ENCODE measurements at regions not wholly inside any gene's neighbourhood (a gene's known extent, or its start where the extent isn't known, plus 50 kb on each side); places are given as distances from the start of the nearest gene placed in this dataset.
"Not testable (repeated sequence)": the region's sequence is repeated elsewhere in the genome, so short reads cannot be mapped to it uniquely, and the experiment has no call there.

DNA sequence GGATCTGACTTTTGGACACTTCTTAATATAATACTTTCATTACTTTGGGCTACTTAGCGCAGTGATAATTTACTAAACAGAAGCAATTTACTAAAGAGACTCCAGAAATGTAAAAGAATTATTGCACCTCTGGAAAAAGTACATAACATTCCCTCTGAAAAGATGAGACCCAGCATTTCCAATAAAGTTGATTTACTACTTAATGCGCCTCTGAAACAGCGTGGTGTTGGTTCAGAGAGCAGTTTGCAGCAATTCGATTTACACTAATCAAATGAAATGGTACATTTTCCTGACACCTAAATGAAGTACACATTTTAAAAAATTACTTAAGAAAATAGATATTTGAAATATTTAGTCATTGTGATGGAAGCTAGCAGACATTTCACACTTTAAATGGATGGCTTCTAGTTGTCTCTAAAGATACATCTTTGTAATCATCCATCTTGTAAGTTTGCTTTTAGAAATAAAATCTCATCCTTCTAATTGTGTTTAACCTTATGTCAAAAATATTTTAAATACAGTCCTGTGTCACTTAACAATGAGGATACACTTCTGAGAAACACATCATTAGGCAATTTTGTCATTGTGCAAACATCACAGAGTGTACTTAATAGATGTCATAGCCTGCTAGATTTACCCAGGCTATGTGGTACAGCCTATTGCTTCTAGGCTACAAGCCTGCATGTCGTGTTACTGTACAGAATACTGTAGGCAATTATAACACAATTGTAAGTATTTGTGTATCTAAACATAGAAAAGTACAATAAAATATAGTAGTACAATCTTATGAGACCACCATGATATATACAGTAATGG is 284.6 kb upstream of the UBE2E3 start:
- no peak for DNase-seq (ENCODE audit: low read depth)

GRCh38 chr2:180694445-180695421 is 285.7 kb upstream of the UBE2E3 start:
- DNase-seq (ENCODE audit: low read depth) = no peak

- DNase-seq (ENCODE audit: low read depth) = no peak
Measured at GRCh38 chr2:180692322-180692721, 288.1 kb upstream of the UBE2E3 start.

DNA sequence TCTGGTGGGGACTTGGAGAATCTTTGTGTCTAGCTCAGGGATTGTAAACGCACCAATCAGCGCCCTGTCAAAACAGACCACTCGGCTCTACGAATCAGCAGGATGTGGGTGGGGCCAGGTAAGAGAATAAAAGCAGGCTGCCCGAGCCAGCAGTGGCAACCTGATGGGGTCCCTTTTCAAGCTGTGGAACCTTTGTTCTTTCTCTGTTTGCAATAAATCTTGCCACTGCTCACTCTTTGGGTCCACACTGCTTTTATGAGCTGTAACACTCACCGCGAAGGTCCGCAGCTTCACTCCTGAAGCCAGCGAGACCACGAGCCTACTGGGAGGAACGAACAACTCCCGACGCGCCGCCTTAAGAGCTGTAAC is 288.6 kb upstream of the UBE2E3 start:
- DNase-seq (ENCODE audit: low read depth) = not testable (repeated sequence)

- DNase-seq (ENCODE audit: low read depth) = not testable (repeated sequence)
Measured at GRCh38 chr2:180691186-180691854, 289.1 kb upstream of the UBE2E3 start.

- no peak for DNase-seq (ENCODE audit: low read depth)
Measured at GRCh38 chr2:180690611-180691010, 289.8 kb upstream of the UBE2E3 start.

DNA sequence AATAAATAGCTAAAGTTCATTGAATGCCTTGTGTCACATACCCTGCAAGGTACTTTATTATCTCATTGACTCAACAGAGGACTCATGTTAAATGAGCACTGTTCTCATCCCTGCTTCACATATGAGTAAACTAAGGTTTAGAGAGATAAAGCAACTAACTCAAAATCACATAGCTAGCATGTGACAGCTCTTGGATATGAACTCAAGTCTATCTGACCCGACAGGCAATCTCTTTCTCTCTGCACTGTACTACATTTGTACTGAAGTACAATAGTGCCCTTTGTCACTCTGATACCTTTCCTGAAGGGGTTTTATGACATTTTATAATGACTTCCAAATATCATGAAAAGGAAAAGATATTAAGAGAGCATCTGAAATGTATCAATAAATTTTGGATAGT is 297.5 kb upstream of the UBE2E3 start:
- DNase-seq (ENCODE audit: low read depth) = no peak

DNA sequence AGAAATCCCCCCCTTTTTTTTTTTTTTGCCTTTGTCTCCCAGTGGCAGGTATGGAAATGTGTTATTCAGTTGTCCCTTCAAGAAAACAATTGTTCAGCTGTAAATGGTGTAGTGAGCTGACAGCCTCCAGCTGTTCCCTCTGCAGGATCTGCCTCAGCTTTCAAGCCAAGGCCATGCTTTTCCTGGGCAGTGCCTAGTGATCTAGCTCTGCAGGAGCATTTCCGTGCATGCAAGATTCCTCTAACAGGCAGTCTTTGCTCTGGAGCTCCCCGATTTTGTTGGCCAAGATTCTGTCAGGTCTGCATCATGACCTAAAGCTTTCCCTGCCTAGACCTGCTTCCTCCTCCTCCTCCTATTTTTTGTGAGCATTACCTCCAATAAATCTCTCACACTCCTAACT is 300.7 kb upstream of the UBE2E3 start:
- no peak for DNase-seq (ENCODE audit: low read depth)

- no peak for DNase-seq (ENCODE audit: low read depth)
Measured at GRCh38 chr2:180678625-180678972, 301.8 kb upstream of the UBE2E3 start.

GRCh38 chr2:180677930-180678624 is 302.3 kb upstream of the UBE2E3 start:
- DNase-seq (ENCODE audit: low read depth) = no peak

- no peak for DNase-seq (ENCODE audit: low read depth)
Measured at GRCh38 chr2:180677200-180677599, 303.2 kb upstream of the UBE2E3 start.

DNA sequence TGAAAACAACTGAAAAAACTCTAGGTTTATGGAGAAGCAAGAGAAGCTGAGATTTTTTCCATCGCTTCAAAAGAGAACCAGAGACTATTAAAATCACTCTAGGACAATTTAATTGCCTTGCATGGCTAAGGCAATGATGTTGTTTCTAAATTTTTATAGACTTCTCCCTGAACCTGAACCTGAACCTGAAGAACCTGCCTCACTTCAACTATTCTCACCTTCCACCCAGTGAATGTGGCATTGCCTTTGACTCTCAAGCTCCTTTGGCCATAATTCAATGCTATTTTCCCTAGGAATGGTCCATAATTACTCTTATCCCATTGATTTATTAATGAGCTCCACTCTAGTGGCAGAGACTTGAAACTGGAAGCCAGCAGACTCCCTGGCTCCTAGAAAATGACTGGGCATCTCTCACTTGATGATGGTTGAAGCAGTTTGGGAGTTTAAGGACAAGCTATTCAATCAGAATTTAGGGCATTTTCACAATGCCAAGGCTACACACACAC is 303.8 kb upstream of the UBE2E3 start:
- DNase-seq (ENCODE audit: low read depth) = no peak

DNA sequence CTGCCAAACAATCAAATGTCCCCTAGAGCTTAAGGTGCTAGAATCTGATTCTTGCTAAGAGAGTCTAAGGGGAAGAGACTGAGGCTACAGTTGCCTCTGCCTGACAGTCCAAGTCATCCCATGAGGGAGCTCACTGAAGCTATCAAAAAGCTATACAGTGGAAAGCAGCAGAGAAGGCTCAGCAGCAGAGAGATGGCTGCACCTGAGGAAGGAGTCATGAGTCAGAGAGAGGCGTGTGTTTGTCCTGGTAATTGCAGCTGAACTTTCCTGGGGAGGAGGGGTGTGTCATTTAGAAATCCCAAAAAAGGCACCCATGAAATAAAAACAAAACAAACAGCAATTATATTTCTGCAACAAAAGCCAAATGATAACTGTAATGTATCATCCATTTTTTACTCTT is 305.2 kb upstream of the UBE2E3 start:
- no peak for DNase-seq (ENCODE audit: low read depth)

DNA sequence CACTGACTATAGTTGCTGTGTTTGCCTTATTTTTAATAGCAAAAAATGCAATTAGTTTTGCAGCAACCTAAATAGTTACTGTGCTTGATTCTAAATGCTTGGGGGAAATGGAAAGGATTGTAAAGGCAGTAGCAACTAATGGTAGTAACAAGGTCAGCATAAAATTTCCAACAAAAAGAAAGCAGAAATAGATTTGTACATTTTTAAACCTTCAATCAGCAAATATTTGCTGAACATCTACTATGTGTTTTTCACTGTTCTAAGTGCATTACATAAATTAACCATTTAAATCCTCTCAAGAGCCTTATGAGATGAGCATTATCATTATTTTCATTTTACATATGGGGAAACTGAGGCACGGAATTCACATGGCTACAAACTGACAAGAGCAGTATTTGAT is 308.0 kb upstream of the UBE2E3 start:
- no peak for DNase-seq (ENCODE audit: low read depth)

GRCh38 chr2:180670302-180671003 is 310.0 kb upstream of the UBE2E3 start:
- no peak for DNase-seq (ENCODE audit: low read depth)

GRCh38 chr2:180669016-180669415 is 311.4 kb upstream of the UBE2E3 start:
- DNase-seq (ENCODE audit: low read depth) = no peak

- no peak for DNase-seq (ENCODE audit: low read depth)
Measured at GRCh38 chr2:180664507-180664906, 315.9 kb upstream of the UBE2E3 start.

GRCh38 chr2:180662941-180663471 is 317.4 kb upstream of the UBE2E3 start:
- DNase-seq (ENCODE audit: low read depth) = no peak

DNA sequence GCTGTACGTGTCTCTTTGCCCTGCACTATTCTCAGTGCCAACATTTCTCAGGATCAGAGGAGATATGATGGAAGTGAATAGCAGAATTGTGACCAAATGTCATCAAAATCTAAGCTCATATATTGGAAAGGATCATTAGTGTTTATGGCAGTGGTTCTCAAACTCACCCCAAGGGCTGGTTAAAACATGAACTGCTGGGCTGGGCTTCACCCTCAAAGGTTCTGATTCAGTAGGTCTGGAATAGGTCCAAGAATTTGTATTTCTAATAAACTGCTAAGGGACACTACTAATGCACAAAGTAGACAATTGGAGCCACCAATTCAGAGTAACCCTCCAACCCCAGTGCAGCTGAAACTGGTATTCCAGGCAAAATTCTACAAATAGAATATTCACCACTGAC is 317.9 kb upstream of the UBE2E3 start:
- DNase-seq (ENCODE audit: low read depth) = no peak

GRCh38 chr2:180661686-180662030 is 318.7 kb upstream of the UBE2E3 start:
- DNase-seq (ENCODE audit: low read depth) = no peak
